ENCODE measurements at regions not wholly inside any gene's neighbourhood (a gene's known extent, or its start where the extent isn't known, plus 50 kb on each side); places are given as distances from the start of the nearest gene placed in this dataset.
A peak's percentile ranks its signal among the peaks of the same experiment; 100 is the strongest.

GRCh38 chr6:95142661-95143335 is 434.5 kb upstream of the MANEA start:
- no peak for DNase-seq (ENCODE audit: low read depth, low spot score)

DNA sequence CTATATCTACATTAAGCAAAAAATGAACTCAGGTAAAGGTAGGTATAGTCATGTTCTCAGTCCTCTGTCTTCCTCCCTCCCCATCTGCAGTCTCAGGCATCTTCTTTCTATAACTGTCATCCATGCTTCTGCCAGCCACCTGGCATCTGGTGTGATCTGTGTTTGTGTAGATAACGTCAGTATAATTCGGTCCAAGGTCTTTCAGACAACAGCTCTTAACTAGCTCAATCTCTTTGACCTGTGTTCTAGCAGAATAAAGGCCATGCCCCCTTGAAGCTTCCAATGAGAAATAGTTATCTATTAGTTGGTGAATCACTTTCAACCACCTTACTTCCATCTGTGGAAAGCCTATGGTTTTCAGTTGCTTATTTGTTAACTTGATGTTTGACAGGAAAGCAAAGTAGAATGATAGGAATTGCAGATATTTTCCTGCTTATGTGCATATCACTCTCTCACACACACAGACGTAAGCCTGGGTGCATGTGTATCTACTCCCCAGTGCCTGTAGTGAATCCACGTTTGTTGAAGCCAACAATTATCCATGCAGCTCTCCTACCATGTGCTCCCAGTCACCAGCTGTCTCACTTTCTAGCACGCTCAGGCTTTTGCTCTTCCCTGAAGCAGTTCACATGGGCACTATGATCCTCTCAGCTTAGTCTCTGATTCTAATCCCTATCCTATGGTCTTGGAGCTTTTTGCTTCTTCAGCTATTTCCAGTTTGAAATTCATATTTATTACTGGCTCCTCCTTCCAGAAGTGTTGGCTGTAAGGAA is 433.7 kb upstream of the MANEA start:
- DNase-seq (ENCODE audit: low read depth, low spot score): no peak

- DNase-seq (ENCODE audit: low read depth, low spot score): no peak
Measured at GRCh38 chr6:95145457-95145856, 431.9 kb upstream of the MANEA start.

DNA sequence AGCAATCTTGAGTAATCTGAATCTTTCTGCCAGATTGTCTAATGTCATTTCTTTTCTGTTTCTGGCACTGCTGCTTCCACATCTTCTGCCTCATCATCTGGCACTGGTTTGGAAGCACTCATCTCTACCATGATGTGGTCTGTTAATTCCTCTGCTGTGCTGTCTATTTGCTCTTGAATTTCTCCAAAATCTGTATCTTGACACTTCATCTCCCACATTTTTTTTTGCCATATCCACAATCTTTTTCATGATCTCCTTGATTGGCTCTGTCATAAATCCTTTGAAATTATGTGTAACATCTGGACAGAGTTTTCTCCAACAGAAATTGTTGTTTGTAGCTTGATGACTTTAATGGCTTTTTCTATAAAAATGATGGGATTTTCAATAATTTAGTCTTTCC is 417.8 kb upstream of the MANEA start:
- no peak for DNase-seq (ENCODE audit: low read depth, low spot score)

- DNase-seq (ENCODE audit: low read depth, low spot score): peak; percentile 13
Measured at GRCh38 chr6:95169775-95170174, 407.6 kb upstream of the MANEA start.

DNA sequence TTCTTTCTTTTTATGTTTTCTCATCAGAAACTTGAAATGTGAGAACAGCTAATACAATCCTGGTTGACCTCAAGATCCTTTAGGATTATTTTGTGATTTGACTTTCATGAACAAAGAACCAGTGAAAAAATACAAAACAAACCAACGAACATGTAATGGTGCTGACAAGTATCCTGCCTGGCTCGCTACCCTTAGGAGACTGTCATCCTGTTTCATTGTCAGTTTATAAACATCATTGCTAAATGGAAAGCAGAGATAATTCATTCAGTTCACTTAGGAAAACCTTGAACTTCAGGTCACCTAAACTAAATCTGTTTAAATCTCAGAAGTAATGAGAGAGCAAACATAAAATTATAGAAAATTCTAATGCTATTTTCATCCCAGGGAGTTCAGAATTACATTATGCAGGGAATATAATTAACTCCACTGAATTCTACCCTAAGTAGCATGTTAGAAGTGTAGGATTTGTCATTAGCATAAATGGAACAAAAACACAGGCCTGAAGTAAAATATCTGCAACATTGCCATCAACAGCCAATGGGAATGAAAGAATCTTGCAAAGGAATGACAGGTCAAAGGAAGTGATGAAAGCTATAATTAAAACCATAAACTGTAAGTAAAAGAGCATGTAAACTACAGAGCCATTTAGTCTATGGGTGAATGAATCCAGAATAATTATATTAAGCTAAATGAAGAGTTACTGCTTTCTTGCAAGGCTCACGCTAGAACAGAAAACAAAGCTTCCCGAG is 401.2 kb upstream of the MANEA start:
- DNase-seq (ENCODE audit: low read depth, low spot score): no peak

DNA sequence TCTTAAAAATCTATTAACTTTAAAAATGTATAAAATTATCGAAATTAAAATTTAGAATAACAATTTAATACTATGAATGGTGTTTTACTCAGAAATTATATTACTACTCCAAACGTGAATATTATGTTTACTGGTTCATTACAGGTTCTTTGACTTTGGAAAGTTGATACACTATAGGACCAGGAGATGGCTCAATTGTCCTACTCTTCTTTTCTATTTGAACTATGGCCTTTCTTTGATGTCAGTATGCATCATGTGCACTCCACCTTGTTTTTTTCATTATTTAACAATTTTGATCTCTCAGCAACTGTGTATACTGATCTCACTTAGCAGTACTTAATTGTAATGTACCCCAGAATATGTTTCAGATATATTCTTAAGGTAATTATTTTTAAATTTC is 391.5 kb upstream of the MANEA start:
- DNase-seq (ENCODE audit: low read depth, low spot score): no peak

DNA sequence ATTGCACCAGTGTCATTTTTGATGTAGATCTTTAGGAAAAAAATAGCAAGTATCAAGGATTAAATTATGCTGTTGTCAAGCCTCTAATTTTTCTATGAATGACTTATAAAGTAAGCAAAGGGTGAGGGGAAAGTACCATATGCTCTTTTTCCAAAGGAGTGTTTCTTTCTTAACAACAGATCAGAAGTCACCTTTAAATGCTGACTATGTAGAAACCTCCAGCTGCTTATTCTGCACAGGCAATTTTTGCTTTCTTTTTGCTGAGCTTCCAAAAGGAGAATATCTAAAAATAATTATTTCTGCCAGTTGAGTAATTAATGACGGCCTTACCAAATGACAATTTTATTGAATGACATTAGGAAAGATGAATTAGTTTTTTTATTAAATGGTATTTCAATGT is 390.6 kb upstream of the MANEA start:
- no peak for DNase-seq (ENCODE audit: low read depth, low spot score)

- no peak for DNase-seq (ENCODE audit: low read depth, low spot score)
Measured at GRCh38 chr6:95197590-95197989, 379.7 kb upstream of the MANEA start.

DNA sequence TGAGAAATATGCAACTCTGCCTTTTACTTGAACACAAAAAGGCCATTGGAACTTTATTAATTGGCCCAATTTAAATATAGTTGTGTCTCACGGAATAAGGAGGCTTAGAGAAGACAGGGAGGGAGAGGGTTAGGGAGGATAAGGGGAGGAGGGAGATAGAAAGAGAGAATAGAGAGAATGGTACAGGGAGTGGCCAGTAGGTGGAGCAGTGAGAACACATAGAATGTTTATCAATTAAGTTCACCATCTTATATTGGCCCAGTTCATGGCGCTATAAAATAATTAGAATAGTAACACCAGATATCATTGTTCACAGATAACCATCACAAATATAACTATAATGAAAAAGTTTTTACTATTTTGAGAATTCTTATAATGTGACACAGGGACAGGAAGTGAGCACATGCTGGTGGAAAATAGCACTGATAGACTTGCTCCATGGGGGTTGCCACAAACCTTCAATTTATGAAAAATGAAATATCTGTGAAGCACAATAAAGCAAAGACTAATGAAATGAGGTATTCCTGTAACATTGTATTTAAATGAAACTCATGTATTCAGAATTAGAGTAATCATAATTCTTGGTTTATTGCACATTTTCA is 374.1 kb upstream of the MANEA start:
- peak; percentile 43 for DNase-seq (ENCODE audit: low read depth, low spot score)

- DNase-seq (ENCODE audit: low read depth, low spot score): no peak
Measured at GRCh38 chr6:95204178-95204577, 373.2 kb upstream of the MANEA start.

GRCh38 chr6:95208621-95209020 is 368.7 kb upstream of the MANEA start:
- no peak for DNase-seq (ENCODE audit: low read depth, low spot score)

DNA sequence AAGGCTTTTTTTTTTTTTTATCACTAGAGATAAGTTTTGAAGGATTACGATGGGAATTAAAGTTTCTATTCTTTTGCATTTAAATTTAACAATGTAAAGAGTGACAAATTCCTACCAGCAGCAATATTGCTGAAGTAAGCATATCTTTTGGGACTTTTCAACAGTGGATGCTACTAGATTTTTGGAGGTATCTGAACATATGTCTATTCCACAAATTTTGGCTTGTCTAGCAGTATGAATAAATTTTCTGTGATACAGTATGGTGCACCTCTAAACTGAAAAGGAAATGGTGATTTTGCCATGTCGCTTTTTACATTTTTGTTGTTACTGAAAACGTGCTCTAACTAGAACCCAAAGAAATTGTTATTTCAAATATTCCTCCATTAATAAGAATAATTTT is 368.3 kb upstream of the MANEA start:
- no peak for DNase-seq (ENCODE audit: low read depth, low spot score)

DNA sequence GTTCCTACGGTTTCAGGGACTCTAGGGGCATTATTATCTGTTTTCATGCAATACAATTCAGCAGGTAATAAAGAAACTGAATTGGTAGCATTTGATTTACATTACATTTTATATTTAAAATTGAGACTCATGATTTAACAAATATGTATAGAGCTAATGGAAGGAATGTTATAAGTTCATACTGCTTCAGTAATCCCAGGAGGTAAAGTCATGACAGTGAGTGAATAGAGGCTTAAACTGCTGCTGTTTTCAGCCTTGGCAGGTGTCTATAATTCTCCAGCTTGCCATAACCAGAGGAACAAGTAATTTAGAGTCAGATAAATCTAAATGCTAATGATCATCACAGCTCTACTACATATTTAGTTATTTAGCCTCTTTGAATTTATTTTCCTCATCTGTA is 360.8 kb upstream of the MANEA start:
- DNase-seq (ENCODE audit: low read depth, low spot score): no peak

DNA sequence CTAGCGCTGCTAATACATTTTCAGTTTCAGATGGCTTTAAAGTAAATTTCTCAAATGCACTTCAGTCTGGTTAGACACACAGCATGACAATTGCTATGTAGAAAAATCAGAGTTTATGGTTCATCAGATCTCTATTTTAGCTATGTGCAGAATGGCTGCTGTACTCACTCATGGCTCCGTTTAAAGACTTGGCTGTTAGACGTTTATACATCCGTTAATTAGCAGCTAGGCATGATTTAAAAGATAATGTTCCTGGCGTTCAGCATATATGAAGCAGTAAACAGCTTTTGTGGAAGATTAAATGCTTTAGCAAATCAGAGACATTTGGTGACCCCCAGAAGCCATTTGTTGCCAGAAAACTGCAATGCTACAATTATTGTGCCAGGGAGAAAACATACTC is 350.0 kb upstream of the MANEA start:
- DNase-seq (ENCODE audit: low read depth, low spot score): peak; percentile 1

DNA sequence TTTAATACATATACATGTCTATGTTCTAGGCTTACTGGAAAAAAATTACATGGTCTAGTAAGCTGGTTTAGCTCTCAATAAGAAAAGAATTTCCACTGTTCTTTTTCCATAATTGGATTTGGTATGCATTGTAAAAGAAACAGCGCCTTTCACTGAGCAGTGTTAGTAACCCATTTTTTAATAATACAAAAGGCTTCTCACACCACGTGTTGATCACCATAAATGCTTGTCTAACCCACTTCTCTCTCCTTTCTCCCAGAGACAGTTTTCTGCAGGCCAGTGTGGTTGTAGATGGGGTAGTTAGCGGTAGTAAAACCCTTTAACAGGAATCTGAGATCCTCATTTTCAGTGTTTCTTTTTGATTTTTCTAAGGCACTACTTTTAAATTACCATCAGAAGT is 348.7 kb upstream of the MANEA start:
- DNase-seq (ENCODE audit: low read depth, low spot score): peak; percentile 2

DNA sequence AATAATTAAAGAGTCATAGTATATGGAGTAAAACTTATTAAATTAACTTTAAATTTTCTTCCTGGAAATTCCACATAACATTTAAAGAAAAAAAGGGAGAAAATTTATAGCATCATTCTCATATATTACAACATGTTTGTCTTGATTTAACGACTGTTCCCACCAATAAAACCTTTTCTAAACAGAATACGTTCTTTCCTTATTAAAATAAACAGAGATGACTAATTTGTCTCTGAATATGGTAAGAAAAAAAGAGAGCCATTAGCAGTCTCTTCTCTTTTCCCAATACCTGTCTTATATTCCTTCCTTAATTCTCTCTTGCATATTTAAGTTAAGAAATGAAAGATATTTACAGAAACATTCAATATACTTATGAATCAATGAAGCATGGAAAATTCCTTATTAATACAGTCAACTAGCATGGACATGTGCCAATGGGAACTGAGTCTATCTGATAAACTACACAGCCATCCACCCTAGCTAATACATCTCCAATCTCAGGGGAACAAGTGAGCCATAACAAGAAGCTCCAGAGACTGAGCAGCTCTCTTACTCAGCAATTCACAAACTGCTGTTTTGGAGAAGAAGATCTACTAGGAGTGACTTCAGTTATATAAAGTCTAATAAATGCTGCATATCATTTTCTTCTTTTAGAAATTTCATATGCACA is 347.1 kb upstream of the MANEA start:
- no peak for DNase-seq (ENCODE audit: low read depth, low spot score)

- DNase-seq (ENCODE audit: low read depth, low spot score): no peak
Measured at GRCh38 chr6:95231416-95231815, 345.9 kb upstream of the MANEA start.

GRCh38 chr6:95232446-95232845 is 344.9 kb upstream of the MANEA start:
- no peak for DNase-seq (ENCODE audit: low read depth, low spot score)

DNA sequence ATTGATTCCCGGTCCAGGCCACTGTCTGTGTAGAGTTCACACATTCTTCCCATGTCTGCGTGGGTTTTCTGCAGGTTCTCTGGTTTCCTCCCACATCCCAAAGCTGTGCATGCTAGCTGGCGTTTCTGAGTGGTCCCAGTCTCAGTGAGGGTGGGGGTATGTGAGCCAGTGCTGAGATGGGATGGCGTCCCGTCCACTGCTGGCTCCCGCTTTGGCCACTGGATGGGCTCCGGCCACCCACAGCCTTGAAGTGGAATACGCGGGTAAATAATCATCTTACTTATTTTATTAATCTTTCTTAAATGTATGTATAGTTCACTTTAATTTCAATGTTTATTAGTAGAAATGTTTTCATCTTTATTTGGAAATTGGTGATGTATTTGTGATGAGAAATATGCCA is 343.5 kb upstream of the MANEA start:
- DNase-seq (ENCODE audit: low read depth, low spot score): no peak

- DNase-seq (ENCODE audit: low read depth, low spot score): no peak
Measured at GRCh38 chr6:95240514-95240913, 336.8 kb upstream of the MANEA start.

DNA sequence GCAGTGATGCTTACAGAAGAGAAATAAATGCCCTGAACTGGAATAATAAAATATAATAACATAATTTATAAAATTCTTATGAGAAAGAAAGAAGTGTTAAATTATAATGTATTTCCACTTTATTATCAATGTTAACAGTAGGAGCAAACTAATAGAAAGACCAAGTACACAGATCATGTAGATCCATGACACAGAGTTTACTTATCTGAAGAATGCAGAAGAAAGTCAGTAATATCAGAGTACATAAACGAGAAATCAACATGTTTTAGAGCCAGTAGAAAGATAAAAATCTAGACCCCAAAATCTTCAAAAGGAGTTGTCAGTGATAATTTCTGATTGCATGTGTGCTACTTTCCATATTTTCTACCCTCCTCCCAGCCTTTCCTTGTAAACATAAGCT is 334.8 kb upstream of the MANEA start:
- no peak for DNase-seq (ENCODE audit: low read depth, low spot score)
